GM18909 (cell line): ENCODE measurements at regions not wholly inside any gene's neighbourhood (a gene's known extent, or its start where the extent isn't known, plus 50 kb on each side); places are given as distances from the start of the nearest gene placed in this dataset.
"Not testable (repeated sequence)": the region's sequence is repeated elsewhere in the genome, so short reads cannot be mapped to it uniquely, and the experiment has no call there.

ENCODE experiments used
- ATAC-seq: cut with Tn5 transposase; IDR thresholded peaks from one replicate; pipeline ENCODE4 v1.9.1; 2021; ENCODE audit warnings: mild to moderate bottlenecking; ENCODE audit not compliant: unreplicated experiment, poor library complexity

- ATAC-seq = no peak
Measured at GRCh38 chr6:170151321-170151771, 139.5 kb downstream of the DLL1 start.

- no peak for ATAC-seq
Measured at GRCh38 chr6:170150590-170150945, 140.3 kb downstream of the DLL1 start.

DNA sequence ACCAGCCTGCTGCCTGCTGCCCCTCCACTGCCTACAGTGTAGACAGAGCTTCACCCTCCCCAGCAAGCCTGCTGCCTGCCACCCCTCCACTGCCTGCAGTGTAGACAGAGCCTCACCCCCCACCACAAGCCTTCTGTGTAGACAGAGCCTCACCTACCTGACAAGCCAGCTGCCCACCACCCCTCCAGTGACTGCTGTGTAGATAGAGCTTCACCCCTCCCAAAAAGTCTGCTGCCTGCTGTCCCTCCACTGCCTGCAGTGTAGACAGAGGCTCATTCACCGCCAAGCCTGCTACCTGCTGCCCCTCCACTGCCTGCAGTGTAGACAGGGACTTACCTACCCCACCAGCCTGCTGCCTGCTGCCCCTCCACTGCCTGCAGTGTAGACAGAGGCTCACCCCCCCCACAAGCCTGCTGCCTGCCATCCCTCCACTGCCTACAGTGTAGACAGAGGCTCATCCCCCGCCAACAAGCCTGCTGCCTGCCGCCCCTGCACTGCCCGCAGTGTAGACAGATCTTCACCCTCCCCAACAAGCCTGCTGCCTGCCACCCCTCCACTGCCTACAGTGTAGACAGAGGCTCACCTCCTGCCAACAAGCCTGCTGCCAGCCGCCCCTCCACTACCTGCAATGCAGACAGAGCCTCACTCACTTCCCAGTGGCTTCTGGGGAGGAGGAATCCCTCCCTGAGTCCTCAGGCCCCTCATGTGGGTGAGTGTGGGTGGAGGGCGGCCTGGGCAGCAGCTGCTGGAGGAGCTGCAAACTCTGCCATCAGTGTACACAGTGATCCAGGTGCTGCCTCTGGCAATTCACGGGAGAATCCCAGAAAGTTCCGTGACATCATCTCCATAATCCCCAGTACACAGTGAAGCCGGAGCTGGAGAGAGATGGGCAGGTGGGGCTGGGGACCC, 140.9 kb downstream of the DLL1 start:
- ATAC-seq = no peak

DNA sequence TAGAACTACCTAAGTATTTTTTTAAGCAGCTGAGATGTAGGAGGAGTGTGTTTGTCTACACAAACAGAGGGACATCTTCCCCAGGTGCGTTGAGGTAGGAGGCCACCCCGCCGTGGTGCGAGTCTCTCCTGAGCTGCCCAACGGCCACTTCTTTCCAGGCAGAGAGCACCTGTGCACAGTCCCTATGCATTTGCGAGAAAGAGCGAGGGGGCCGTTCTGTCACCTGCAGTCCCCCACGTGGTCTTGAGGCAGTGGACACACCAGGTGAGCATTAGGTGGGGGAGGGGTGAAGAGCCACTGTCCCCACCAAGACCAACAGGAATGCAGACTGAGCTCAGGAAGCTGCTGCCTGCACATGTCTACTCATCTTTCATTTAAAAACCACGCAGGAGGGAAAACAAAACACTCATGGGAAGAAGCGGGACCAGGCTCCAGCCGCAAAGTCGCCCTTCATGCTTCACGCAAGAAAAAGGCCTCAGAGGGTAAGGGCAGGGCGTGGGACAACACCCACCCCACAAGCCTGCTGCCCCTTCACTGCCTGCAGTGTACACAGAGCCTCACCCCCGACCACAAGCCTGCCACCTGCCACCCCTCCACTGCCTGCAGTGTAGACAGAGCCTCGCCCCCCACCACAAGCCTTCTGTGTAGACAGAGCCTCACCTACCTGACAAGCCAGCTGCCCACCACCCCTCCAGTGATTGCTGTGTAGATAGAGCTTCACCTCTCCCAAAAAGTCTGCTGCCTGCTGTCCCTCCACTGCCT, 142.0 kb downstream of the DLL1 start:
- ATAC-seq = peak; percentile 8

DNA sequence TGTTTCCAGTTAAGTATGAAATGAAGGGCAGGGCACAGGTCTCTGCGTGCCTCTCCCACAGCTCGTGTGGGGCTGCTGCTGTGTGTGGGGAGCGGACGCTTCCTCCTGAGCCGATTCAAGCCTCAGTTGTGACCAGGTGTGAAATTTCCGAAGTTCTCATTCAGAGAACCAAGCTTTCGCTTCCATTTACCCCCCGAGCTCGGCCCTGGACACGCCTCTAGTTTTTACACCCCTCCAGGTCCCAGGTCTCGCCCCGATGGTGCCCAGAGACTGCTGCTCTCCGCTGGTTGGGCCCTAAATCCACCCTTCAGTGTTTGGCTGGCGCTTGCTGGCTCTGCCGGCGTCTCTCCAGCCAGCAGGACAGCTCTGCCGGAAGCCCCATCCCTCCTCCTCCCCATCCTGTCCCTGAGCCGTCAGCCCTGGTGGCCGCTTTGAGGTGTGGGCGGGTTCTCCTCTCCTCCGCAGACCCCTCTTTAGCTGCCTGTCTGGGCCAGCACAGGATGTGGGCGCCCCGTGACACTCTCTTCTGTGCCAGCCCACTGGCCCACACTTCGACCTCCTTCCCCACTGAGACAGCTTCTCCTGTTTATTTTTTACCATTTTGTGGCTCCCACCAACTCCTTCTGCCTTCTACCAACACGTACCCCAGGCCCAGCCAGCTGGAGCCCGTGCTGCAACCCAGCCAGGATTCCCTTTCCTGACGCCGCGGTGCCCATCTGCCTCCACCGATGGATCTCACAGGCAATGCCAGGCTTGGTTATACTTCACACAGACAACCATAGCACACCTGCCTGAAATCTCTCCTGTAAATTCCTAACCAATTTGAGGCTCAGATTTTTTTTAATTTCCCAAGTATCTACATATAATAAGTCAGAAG, 142.8 kb downstream of the DLL1 start:
- ATAC-seq = peak; percentile 61

DNA sequence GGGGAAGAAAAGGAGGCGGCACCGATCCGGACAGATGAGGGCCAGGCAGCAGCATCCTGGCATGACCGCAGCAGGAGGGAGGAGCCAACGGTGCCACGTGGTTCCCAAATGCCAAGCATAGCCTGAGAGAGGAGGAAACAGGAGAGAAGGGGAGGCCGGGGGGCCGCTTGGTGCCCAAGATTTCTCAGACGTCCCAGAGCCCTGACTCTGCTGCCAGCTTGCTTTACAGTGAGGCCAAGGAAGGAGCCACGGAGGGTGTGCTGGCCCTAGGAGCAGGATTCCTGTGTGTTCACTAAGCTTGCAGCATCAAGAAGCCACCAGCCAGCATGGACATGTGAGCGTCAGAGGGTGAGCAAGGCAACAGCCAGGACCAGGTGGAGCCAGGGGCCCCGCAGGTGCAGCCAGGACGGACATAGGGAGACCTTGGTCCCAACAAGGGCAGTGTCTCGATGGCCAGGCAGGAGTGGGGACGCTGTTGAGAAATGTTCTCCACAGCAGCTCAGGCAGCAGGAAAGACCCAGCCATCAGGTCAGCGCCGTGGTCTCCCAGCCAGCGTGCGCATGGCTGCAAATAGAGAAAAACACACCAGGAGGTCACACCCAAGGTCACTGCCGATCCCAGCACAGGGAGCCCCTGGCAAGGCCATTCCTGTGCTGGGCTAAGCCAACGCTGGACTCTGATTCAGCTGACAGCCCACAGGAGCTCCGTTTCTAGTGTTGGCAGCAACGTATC, 143.7 kb downstream of the DLL1 start:
- peak; percentile 5 for ATAC-seq

- ATAC-seq = no peak
Measured at GRCh38 chr6:170146640-170147039, 144.2 kb downstream of the DLL1 start.

DNA sequence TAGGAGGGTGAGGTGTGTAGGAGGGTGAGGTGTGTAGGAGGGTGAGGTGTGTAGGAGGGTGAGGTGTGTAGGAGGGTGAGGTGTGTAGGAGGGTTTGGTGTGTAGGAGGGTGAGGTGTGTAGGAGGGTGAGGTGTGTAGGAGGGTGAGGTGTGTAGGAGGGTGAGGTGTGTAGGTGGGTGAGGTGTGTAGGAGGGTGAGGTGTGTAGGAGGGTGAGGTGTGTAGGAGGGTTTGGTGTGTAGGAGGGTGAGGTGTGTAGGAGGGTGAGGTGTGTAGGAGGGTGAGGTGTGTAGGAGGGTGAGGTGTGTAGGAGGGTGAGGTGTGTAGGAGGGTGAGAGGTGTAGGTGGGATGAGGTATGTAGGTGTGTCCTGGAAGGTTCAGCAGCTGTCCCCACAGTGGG, 144.7 kb downstream of the DLL1 start:
- ATAC-seq = not testable (repeated sequence)

- not testable (repeated sequence) for ATAC-seq
Measured at GRCh38 chr6:170145716-170146115, 145.2 kb downstream of the DLL1 start.

DNA sequence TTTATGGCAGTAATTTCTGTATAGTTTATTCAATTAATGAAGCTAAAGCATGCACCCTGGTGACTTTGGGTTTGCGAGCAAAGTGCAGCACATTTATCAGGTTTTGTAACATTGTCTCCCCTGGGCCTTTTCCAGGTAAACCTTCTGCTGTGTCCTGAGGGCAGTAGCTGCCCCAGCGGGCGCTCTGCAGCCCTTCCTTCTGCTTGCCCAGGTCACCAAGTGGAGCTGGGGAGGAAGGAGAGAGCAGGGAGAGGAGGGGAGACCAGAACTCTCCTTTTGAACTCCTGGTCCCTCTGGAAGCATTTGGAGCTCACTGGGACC, 145.6 kb downstream of the DLL1 start:
- no peak for ATAC-seq

- no peak for ATAC-seq
Measured at GRCh38 chr6:170144571-170145271, 146.2 kb downstream of the DLL1 start.

GRCh38 chr6:170143401-170144150, 147.3 kb downstream of the DLL1 start:
- no peak for ATAC-seq

DNA sequence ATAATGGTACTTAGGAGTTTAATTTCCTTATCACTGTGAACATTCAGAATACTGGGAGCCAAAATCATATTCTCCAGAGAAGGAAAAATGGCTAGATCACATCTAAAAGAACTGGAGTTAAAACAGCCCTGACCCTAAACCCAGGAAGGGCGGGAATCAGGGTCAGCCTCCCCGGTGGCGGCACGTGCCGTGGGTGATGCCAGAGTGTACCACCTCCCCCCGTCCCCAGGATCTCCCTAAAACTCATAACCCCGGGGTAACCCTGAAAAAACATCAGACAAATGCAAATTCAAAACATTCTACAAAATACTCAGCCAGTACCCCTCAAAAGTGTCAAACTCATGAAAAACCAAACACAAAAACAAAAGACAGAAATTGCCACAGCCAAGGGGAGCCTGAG, 148.3 kb downstream of the DLL1 start:
- ATAC-seq = no peak

DNA sequence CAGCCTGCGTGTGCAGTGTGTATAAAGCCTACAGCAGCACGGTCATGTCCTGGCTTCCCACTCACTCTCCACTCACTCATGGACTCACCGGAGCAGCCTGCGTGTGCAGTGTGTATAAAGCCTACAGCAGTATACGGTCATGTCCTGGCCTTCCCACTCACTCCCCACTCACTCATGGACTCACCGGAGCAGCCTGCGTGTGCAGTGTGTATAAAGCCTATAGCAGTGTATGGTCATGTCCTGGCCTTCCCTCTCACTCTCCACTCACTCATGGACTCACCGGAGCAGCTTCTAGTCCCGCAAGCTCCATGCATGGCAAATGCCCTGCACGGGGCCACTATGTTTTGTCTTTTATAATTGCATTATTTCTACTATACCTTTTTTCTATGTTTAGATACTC, 149.8 kb downstream of the DLL1 start:
- not testable (repeated sequence) for ATAC-seq

DNA sequence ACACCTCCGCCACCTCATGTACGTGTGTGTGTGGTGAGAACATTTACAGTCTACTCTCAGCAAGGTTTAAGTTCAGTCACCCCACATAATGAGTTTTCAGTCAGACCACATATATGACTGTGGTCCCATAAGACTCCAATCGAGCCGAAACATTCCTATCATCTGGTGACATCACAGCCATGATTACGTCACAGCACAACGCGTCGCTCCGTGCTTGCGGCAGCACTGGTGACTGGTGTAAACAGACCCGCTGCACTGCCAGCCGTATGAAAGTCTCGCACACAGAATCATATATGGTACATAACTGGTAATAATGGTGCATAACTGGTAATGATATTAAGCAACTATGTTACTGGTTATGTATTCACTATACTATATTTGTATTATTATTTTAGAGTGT, 150.7 kb downstream of the DLL1 start:
- no peak for ATAC-seq

DNA sequence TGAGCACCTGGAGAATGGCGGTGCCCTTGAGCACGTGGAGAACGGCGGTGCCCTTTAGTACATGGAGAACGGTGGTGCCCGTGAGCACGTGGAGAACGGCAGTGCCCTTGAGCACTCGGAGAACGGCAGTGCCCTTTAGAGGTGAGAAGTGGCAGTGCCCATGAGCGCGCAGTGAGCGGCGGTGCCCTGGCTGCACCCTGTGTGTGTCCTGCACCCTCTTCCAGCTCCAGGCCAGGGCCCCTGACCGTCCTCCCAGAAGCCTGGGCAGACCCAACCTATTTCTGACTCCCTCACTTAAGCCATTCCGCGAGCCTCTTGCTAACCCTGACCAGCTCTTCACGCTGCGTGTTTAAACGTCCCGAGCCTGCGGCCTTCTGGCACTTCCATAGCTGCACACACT, 151.3 kb downstream of the DLL1 start:
- no peak for ATAC-seq

- ATAC-seq = not testable (repeated sequence)
Measured at GRCh38 chr6:170139046-170139445, 151.8 kb downstream of the DLL1 start.
